ENCODE measurements at regions not wholly inside any gene's neighbourhood (a gene's known extent, or its start where the extent isn't known, plus 50 kb on each side); places are given as distances from the start of the nearest gene placed in this dataset.

DNA sequence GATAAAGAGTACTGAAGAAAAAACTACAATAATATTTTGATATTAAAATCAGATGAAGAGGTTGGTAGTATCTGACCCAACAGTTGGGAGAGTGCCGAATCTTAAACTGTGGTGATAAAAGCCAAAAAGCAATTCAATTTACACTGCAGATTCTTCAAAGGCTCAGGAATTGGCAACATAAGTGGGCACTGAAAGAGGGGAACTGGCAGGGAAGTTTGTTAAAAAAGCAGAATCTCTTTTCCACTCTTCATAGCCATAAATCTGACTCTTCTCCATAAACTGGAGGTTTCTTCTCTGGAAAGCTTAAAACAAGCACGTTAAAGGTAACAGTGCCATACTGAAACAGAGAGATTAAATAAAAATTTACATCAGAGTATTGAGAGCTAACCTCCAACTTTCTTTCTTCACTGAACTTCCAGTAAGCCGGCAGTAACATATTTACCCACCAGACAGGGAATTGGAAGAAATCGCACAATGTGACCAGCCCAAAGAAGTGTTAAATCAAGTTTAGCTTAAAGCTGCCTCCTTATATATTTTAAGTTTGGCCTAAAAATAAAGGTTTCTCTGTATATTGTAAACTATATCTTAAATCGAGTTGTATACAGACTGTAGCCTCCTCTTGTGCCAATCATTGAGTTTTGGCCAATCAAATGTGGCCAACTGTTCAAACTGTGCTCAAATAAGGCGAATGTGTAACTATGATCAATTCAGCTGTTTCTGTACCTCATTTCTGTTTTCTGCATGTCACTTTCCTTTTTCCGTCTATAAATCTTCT, 358.3 kb downstream of the NXPE2 start:
- Histone ChIP-seq H3K36me3 (ENCODE audit: control insufficient read depth, insufficient read depth, low read length) (no peaks in the 10 kb centered on the region), H3K4me3 (replicated peaks; ENCODE audit: low read depth, low read length) (no peak overlapping the region), H3K27me3 (replicated peaks; ENCODE audit: control insufficient read depth, insufficient read depth, low read length) (no peaks in the 10 kb centered on the region)
- no peak for DNase-seq (ENCODE audit: extremely low read depth, insufficient read length)
- TF ChIP-seq, protein P1, sequence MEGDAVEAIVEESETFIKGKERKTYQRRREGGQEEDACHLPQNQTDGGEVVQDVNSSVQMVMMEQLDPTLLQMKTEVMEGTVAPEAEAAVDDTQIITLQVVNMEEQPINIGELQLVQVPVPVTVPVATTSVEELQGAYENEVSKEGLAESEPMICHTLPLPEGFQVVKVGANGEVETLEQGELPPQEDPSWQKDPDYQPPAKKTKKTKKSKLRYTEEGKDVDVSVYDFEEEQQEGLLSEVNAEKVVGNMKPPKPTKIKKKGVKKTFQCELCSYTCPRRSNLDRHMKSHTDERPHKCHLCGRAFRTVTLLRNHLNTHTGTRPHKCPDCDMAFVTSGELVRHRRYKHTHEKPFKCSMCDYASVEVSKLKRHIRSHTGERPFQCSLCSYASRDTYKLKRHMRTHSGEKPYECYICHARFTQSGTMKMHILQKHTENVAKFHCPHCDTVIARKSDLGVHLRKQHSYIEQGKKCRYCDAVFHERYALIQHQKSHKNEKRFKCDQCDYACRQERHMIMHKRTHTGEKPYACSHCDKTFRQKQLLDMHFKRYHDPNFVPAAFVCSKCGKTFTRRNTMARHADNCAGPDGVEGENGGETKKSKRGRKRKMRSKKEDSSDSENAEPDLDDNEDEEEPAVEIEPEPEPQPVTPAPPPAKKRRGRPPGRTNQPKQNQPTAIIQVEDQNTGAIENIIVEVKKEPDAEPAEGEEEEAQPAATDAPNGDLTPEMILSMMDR (IDR thresholded peaks at IDR 0.05; ENCODE audit: insufficient read depth, low read length, poor library complexity, severe bottlenecking) = no peak

DNA sequence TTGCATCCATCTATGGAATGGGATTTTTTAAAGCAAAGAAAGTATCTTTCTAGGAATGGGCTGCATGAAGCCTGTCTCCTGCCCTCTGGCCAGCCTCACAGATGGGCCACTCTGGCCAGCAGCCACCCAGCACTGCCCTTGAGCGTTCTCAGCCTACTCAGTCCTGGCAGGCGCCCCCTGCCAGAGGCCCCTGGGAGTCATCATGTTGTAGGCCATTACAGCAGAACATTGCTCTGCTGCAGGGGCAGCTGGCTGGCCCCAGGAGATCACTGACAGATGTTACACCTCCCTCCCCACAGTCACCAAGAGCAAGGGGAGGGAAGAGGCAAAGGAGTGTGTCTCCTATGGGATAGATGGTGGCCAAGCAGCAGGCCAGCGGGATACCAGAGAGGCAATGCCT, 363.7 kb downstream of the NXPE2 start:
- Histone ChIP-seq H3K27me3 (replicated peaks; ENCODE audit: control insufficient read depth, insufficient read depth, low read length) (peaks cover 4% of the 10 kb centered on the region), H3K4me3 (replicated peaks; ENCODE audit: low read depth, low read length) (no peak overlapping the region), H3K36me3 (ENCODE audit: control insufficient read depth, insufficient read depth, low read length) (no peaks in the 10 kb centered on the region)
- no peak for DNase-seq (ENCODE audit: extremely low read depth, insufficient read length)
- TF ChIP-seq, protein P1 (IDR thresholded peaks at IDR 0.05; ENCODE audit: insufficient read depth, low read length, poor library complexity, severe bottlenecking) = no peak

DNA sequence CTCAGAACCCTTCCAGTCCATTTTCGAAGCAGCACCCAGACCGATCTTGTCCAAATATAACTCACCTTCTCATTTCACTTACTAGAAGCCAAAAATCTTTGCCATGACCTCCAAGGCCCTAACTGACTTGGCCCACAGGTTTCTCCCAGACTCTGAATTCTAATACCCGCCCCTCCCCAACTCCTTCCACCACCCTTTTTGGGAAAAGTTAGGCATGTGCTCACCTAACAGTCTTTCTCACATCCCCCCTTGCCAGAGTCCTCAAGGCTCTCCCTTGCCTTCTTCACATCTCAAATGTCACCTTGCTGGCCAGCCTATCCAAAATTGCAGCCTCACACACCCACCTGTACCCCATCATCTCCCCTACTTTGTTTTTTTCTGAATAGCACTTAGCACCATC, 369.3 kb downstream of the NXPE2 start:
- TF ChIP-seq, protein P1 (IDR thresholded peaks at IDR 0.05; ENCODE audit: insufficient read depth, low read length, poor library complexity, severe bottlenecking) = no peak
- H3K4me3 ChIP-seq (replicated peaks; ENCODE audit: low read depth, low read length) = no peak overlapping the region
- H3K27me3 ChIP-seq (replicated peaks; ENCODE audit: control insufficient read depth, insufficient read depth, low read length) = peaks cover 4% of the 10 kb centered on the region
- no peak for DNase-seq (ENCODE audit: extremely low read depth, insufficient read length)
- no peaks in the 10 kb centered on the region for H3K36me3 ChIP-seq (ENCODE audit: control insufficient read depth, insufficient read depth, low read length)

DNA sequence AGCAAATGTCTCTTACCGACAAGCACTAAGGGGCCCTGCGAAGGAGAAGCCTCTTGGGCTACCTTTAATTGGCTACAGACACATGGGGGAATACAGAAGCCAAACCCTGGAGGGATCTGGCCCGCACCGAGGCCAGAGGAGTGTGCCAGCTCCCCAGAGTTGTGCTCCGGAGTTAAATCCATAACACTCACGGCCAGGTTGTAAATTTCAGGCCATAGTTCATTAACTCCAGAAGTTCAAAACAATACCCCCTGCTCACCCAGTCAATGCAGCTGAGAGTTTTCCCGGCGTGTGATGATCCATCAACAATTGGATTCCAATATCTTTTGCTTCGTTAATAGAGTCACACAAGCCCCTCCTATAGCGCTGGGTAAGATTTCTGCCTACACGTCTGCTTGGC, 371.5 kb downstream of the NXPE2 start:
- no peak for DNase-seq (ENCODE audit: extremely low read depth, insufficient read length)
- TF ChIP-seq, protein P1 (IDR thresholded peaks at IDR 0.05; ENCODE audit: insufficient read depth, low read length, poor library complexity, severe bottlenecking) = no peak
- Histone ChIP-seq H3K27me3 (replicated peaks; ENCODE audit: control insufficient read depth, insufficient read depth, low read length) (peaks cover 1% of the 10 kb centered on the region), H3K36me3 (ENCODE audit: control insufficient read depth, insufficient read depth, low read length) (no peaks in the 10 kb centered on the region), H3K4me3 (replicated peaks; ENCODE audit: low read depth, low read length) (no peak overlapping the region)

DNA sequence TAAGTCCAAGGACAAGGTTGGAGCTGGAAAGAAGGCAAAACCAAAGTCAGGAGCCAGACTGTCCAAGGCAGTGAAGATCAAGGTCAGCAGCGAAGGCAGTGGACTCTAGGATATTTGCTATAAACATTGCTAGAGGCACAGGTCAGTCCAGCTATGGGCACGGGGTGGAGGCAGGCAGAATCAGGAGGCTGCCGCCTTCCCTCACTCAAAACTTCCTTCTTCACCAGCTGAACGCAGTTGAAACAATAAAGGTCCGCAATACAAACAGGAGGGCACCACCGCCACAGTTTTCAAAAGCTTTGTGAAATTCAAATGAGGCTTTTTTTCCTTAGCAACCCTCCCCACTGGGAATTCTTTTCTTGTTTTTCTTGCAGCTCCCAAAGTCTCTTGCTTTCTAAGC, 372.4 kb downstream of the NXPE2 start:
- TF ChIP-seq, protein P1 (IDR thresholded peaks at IDR 0.05; ENCODE audit: insufficient read depth, low read length, poor library complexity, severe bottlenecking) = no peak
- Histone ChIP-seq H3K36me3 (ENCODE audit: control insufficient read depth, insufficient read depth, low read length) (no peaks in the 10 kb centered on the region), H3K27me3 (replicated peaks; ENCODE audit: control insufficient read depth, insufficient read depth, low read length) (no peaks in the 10 kb centered on the region), H3K4me3 (replicated peaks; ENCODE audit: low read depth, low read length) (no peak overlapping the region)
- DNase-seq (ENCODE audit: extremely low read depth, insufficient read length) = no peak
